ENCODE measurements at regions not wholly inside any gene's neighbourhood (a gene's known extent, or its start where the extent isn't known, plus 50 kb on each side); places are given as distances from the start of the nearest gene placed in this dataset.

GRCh38 chr5:152601806-152602732, 197.0 kb upstream of the NMUR2 start:
- no peak for TF ChIP-seq POLR2A (IDR thresholded peaks at IDR 0.05; ENCODE audit: low read depth, low read length)
- TF ChIP-seq TAF1 (IDR thresholded peaks at IDR 0.05; ENCODE audit: borderline replicate concordance, low read depth, low read length), result no peak
